GM06990 (cell line): ENCODE measurements at regions not wholly inside any gene's neighbourhood (a gene's known extent, or its start where the extent isn't known, plus 50 kb on each side); places are given as distances from the start of the nearest gene placed in this dataset.

Source experiments
- DNase-seq: peaks from one replicate; pipeline ENCODE4 v3.0.0-alpha.2; 2011; ENCODE audit not compliant: insufficient read length; ENCODE audit errors: extremely low read depth
- H3K27me3 ChIP-seq: replicated peaks from 2 replicates; pipeline ENCODE4 v1.6.0; 2011; ENCODE audit warnings: low read length; ENCODE audit not compliant: control insufficient read depth, insufficient read depth
- H3K36me3 ChIP-seq: 2 replicates; pipeline ENCODE4 v1.5.1; 2011; ENCODE audit warnings: low read length; ENCODE audit not compliant: control insufficient read depth, insufficient read depth
- H3K4me3 ChIP-seq: replicated peaks from 2 replicates; pipeline ENCODE4 v1.5.1; 2011; ENCODE audit warnings: low read depth, mild to moderate bottlenecking, control low read depth, low read length
- CTCF ChIP-seq: IDR thresholded peaks from 2 replicates; pipeline ENCODE4 v1.5.1; 2011; ENCODE audit warnings: low read length, control low read depth, mild to moderate bottlenecking, inconsistent platforms; ENCODE audit not compliant: insufficient read depth, poor library complexity, severe bottlenecking

GRCh38 chr15:99909592-99910295, 176.5 kb upstream of the LYSMD4 start:
- no peak for DNase-seq
- no peak overlapping the region for H3K4me3 ChIP-seq
- no peaks in the 10 kb centered on the region for H3K36me3 ChIP-seq
- TF ChIP-seq CTCF: peak; percentile 70
- H3K27me3 ChIP-seq: no peaks in the 10 kb centered on the region

- no peak overlapping the region for H3K4me3 ChIP-seq
- DNase-seq: no peak
- H3K27me3 ChIP-seq: no peaks in the 10 kb centered on the region
- no peaks in the 10 kb centered on the region for H3K36me3 ChIP-seq
- no peak for TF ChIP-seq CTCF
These were observed 174.5 kb upstream of the LYSMD4 start for GRCh38 chr15:99907698-99908097.

- no peaks in the 10 kb centered on the region for H3K27me3 ChIP-seq
- no peaks in the 10 kb centered on the region for H3K36me3 ChIP-seq
- H3K4me3 ChIP-seq: no peak overlapping the region
- no peak for DNase-seq
- no peak for TF ChIP-seq CTCF
These were observed 173.6 kb upstream of the LYSMD4 start for GRCh38 chr15:99906793-99907192.

- no peak for TF ChIP-seq CTCF
- H3K27me3 ChIP-seq: no peaks in the 10 kb centered on the region
- no peak overlapping the region for H3K4me3 ChIP-seq
- DNase-seq: no peak
- H3K36me3 ChIP-seq: no peaks in the 10 kb centered on the region
These were observed 173.1 kb upstream of the LYSMD4 start for GRCh38 chr15:99906311-99906710.

GRCh38 chr15:99902248-99902928, 169.2 kb upstream of the LYSMD4 start:
- no peak for TF ChIP-seq CTCF
- Histone ChIP-seq H3K4me3 (no peak overlapping the region), H3K27me3 (no peaks in the 10 kb centered on the region), H3K36me3 (no peaks in the 10 kb centered on the region)
- no peak for DNase-seq
